Activated CD4-positive, alpha-beta T cell treated with anti-CD3 and anti-CD28 coated beads, Interleukin-2, amount 50 U/mL, for 48 hours (primary cell): ENCODE measurements at regions not wholly inside any gene's neighbourhood (a gene's known extent, or its start where the extent isn't known, plus 50 kb on each side); places are given as distances from the start of the nearest gene placed in this dataset.
A peak's percentile ranks its signal among the peaks of the same experiment; 100 is the strongest.
"Not testable (repeated sequence)": the region's sequence is repeated elsewhere in the genome, so short reads cannot be mapped to it uniquely, and the experiment has no call there.

ENCODE experiments used
- DNase-seq, 2 experiments: peaks; one replicate each; pipeline ENCODE4 v3.0.0-alpha.2; 2020

- no peak for DNase-seq
These were observed 791.5 kb upstream of the LCORL start for GRCh38 chr4:18813055-18813454.

DNA sequence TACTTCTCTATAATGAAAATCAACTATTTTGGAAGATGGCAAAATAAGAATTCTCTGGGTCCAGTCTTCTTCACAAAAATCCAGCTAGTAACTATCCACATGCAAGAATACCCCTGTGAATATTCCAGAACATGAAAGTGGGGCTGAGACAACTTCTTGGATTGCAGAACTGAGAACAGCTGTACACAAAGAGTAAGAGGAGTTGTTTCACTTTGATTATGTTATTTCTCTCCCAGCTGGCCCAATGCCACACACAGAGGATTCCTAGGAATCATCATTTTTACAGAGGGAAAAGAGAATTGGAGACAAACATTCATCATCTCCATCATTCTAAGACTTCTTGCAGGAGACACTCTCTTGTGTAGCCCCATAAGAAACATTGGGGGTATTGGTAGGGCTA lies 782.2 kb upstream of the LCORL start:
- DNase-seq: no peak

GRCh38 chr4:18798123-18798522 lies 776.6 kb upstream of the LCORL start:
- no peak for DNase-seq

- DNase-seq: no peak
These were observed 774.2 kb upstream of the LCORL start for GRCh38 chr4:18795794-18796193.

DNA sequence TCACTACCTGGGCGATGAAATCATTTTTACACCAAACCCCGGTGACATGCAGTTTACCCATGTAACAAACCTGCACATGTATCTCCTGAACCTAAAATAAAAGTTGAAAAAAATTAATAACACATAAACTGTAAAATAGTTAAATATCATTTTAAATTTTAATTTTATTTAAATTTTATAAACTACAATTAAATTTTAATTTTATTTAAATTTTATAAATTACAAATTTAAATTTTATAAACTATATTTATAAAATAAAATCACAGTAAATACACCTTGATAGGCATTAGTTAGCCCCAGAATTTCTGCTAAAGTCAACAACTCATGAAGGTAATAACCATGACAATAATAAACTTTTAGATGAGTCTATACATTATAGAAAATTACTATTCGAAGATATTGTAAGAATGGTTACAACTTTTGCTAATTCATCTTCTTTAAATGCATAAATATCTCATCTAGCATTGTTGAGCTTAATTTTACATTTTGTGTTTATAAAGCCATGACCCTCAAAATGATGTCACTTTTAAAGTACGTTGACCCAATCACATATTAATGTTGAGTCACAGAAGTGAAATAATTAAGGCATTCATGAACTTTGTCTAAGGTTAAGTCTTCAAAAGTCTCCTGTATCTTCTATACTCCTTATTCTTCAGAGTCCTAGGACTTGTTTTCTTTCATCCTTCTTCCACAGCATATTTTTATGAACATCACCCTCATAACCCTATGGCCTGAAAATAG lies 755.8 kb upstream of the LCORL start:
- no peak for DNase-seq

DNA sequence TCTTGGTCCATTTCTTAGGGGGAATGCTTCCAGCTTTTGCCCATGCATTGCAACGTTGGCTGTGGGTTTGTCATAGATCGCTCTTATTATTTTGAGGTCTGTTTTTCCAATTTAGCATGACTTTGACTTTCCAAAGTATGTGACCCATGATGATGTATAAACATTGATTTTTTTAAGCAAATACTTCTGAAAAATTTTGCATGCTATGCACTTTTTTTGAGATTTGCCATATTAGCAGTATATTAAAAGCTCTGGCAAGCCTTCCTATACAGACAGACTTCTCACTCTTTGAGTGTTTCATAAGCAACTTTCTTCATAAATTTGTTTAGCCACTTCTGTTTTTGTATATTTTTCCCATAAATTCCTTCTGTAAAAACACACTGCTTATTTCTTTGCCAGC lies 746.4 kb upstream of the LCORL start:
- no peak for DNase-seq

- DNase-seq: no peak
These were observed 735.1 kb upstream of the LCORL start for GRCh38 chr4:18756671-18757070.

- DNase-seq: no peak
These were observed 732.6 kb upstream of the LCORL start for GRCh38 chr4:18754180-18754579.

DNA sequence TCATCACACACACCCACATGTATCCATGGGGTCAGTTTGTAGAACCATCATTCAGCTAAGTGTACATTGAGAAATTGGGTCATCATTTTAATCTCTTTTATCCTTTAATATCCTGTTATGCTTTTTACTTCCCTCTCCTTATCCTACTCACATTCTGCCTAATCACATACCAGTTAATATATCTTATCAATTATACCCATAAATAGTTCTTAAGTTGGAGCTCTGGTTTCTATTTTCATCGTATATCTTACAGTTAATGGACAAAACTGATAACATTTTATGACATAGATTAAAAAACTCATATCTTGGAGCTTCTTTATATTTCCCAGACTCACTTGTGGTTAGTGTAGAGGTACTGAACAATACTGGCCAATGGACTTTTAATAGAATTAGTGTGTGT lies 729.5 kb upstream of the LCORL start:
- no peak for DNase-seq

- no peak for DNase-seq
These were observed 727.8 kb upstream of the LCORL start for GRCh38 chr4:18749391-18749790.

DNA sequence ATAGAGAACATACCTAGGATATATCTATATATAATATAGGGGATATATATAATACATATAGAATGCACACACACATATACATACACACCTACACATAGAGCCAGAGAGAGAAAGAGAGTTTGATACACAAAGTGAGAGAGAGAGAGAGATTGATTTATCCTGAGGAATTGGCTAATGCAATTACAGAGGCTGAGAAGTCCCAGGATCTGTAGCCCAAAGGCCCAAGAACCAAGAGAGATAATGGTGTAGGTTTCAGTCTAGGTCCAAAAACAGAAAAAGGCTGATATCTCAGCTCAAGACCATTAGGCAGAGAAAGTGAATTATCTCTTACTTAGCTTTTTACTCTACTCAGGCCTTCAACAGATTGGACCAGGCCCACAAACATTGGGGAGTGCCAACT lies 715.0 kb upstream of the LCORL start:
- no peak for DNase-seq

DNA sequence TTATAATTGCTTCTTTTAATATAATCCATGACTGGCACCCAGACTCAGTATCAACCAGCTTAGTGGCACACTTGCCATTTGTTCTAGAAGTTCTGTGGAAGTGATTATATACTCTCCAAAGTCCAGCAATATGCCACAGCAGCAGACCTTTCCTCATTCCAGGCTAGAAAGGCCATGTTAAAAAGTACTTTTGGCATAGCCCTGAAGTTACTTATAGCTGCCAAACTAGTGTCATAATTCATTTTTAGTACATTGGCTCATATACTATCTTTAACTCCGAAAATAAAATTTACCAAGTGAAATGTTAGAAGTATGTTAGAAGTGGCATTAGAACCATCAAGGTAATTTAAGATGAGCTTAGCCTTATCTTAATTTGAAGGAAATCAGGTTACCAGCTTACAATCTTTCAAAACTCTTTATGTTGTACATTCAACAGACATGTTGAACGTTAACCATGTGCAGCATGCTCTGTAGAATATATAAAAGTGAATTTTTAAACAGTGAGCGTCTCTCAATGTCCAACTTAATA lies 714.2 kb upstream of the LCORL start:
- no peak for DNase-seq

GRCh38 chr4:18734405-18734804 lies 712.9 kb upstream of the LCORL start:
- DNase-seq: no peak

DNA sequence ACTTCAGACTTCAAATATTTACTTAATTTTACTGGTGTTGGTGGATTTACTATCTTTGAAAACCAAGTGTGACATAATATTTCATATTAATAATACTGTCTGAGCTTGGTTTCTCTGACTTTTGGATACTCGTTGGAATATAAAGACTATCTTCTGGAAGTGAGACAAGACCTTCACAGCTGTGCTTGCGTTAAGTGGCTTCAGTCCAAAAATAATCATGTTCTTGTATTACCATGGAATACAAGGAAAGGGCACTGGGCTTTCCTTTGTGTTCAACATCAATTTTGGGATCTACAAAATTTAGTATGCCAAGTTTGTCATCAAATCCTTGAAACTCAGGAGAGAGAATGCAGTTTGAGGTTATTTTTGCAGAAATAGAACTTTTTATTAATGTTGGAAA lies 712.4 kb upstream of the LCORL start:
- no peak for DNase-seq

GRCh38 chr4:18722748-18723191 lies 701.2 kb upstream of the LCORL start:
- DNase-seq: no peak

- no peak for DNase-seq
These were observed 676.7 kb upstream of the LCORL start for GRCh38 chr4:18698119-18698883.

- no peak for DNase-seq
These were observed 674.4 kb upstream of the LCORL start for GRCh38 chr4:18695733-18696527.

DNA sequence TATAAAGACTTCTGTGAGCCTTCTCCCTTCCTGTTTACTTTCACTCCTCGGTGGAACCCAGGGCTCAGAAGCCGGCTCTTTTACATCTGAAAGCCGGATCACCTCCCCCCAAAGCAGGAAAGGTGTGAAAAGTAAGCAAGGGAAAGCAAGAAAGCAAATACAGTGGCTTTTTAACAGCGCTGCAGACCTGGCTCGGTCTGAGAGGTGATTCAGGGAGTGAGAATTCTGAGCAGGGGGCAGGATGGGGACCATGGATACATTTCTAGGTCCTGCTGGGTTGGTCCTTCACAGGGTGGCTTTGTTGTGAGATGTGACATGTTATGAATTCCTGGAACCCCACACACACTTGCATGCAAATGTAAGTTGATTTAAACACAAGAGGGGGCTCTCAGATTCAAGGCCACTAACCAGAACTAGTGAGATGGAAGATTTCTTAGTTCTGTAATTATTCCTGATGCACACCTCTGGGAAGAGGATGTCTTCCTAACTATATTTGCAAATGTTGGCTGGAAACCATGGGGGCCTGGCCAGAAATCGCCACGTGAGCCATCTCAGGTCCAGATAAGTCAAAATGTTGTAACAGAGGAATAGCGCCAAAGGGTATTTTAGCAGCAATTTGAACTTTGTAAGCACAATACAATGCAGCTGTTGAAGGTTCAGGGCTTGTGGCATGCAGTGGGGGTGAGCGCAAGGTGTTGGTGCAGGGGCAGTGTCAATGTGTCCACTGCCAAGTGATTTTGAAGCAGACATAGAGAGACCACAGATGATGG lies 670.1 kb upstream of the LCORL start:
- no peak for DNase-seq

GRCh38 chr4:18690291-18690955 lies 668.9 kb upstream of the LCORL start:
- no peak for DNase-seq

DNA sequence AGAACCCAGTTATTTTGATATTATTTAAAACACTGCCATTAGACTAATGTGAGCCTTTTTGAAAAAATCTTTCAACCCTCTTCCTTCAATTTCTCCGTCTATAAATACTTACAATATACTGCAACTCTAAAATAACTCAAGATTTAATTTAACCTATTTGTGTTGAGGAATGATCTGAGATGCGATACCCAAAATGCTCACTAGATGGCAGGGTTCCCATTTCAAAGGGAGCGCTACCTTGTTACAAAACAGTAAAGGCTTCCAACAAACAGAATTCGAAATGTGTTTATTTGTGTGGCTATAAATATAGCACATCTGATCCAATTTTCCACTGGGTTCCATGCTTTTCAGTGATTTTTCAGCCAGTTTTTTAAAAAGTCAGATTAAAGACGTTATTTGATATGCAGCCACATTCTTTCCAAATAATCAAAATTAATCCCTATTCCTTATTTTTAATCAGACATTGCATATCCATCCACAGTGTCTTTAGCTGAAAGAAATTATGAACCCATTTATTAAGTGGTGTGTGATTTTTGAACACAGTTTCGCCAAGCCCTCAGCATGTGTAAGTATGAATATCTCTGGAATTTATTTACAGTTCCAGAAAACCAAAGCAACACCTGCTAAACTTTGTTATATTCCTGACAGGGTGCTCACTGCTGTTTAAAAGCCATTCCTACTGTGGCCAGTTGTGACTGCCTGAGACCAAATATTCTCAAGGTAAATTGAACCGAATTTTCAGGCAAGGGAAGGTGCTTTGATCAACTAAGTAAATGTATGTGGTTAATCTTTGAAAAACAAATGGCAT lies 668.0 kb upstream of the LCORL start:
- peak; percentile 31 to 48 for DNase-seq

- DNase-seq: not testable (repeated sequence)
These were observed 666.8 kb upstream of the LCORL start for GRCh38 chr4:18688351-18688750.
